GM19328 (cell line): ENCODE measurements at regions not wholly inside any gene's neighbourhood (a gene's known extent, or its start where the extent isn't known, plus 50 kb on each side); places are given as distances from the start of the nearest gene placed in this dataset.

Source experiments
- ATAC-seq: cut with Tn5 transposase; IDR thresholded peaks from one replicate; pipeline ENCODE4 v1.9.1; 2021; ENCODE audit warnings: mild to moderate bottlenecking, moderate library complexity; ENCODE audit not compliant: unreplicated experiment

DNA sequence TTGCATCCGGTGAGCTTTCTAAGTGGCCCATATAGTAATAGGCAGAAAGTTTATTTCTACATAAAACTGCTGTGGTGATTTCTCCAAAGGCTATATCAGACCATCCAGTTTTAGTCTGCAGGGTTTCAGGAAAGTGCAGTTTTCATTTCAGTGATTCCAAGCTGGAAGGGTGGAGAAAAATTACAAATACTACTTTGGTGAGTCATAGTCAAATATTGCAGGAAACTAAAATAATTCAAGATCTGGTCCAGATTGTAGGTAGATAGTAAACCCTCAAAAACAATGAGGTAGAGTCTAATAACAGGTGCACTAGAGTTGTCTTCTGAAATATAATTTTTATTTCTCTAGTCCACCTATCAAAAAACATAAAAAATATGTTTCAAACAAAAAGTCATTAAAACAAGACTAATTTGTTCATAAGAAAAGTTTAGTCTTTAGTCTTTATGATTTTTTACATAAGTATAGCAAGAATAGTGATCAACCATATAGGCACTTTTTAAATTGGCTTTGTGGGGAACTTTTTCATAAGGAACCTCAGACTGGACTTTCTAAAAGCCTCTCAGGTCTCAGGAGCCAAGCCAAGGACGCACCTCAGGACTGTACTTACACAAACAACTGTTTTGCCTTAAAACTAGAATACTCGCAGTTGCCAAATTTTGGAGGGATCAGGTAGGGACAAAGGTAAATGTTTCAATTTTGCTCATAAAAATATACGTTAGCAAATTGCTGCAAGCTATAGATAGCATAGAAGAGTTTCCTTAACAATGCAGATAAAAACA lies 101.8 kb upstream of the TLR3 start:
- no peak for ATAC-seq

- ATAC-seq, result no peak
Measured at GRCh38 chr4:185969657-185970056, 99.3 kb upstream of the TLR3 start.

DNA sequence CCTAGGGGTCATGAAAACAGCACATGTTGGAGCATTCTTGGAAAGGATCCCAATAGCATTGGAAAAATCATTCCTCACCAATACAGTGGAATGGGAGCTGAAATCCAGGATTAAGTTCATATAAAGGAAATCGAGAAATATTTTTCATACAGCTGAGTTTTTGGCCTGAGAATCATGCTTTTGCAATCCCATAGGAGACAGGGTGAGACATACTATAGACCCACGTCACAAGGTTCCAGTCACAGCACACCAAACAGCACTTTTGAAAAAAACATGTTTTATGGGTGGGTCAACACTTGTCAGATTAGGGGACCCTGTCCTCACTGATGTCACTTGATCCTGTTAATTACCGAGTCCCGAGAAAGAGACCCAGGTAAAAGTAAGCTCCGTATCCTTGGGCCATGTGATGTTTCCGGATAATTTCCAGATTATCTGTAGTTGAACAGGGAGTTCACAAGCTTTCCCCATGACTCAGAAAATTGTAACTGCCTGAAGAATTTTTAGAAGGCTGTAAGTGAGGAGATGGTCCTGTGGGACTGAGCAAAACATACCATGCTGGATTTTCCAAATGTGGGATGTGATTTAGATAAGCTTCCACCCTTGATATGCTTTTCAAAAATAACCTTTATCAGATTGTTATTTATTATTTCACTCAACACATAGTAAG lies 80.9 kb upstream of the TLR3 start:
- ATAC-seq, result no peak

DNA sequence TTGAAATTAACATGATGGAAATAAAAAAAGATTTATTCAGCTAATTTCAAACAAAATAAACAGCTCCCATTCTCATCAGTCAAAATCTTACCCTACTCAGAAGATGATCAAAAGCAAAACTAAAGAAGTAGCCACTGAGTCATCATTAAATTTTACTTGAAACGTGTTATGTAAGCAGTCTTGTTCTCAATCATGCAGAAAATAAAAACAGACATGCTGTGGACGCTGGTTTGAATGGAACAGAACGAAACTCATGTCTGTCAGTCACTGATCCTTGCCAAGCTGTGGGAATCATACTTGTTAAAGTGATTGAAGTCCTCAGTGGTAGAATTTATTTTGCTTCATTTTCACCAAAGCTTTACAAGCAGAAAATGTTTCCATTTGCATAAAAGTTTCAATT lies 77.2 kb upstream of the TLR3 start:
- no peak for ATAC-seq

DNA sequence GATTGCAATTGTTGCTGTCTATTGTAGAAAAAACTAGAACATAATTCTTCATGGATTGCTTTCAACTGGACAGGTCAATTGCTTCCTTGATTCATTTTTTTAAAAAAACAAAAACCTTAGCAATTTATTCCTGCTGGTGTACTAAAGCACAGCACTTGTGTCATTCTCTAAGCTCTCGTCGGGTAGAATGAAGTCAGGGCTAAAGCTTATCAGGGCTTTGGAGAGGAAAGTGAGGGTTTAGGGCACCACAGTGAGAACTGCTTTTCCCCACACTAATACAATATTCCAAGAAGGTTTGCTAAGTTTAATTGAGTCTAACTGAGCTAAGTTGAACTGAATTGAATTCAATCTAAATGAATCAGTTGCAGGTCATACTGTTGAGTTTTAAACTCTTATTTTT lies 76.4 kb upstream of the TLR3 start:
- no peak for ATAC-seq

- no peak for ATAC-seq
Measured at GRCh38 chr4:185993328-185993973, 75.5 kb upstream of the TLR3 start.

GRCh38 chr4:185994750-185995149 lies 74.2 kb upstream of the TLR3 start:
- ATAC-seq, result no peak

GRCh38 chr4:185995665-185996064 lies 73.3 kb upstream of the TLR3 start:
- ATAC-seq, result no peak

- ATAC-seq, result no peak
Measured at GRCh38 chr4:185997296-185997695, 71.7 kb upstream of the TLR3 start.

DNA sequence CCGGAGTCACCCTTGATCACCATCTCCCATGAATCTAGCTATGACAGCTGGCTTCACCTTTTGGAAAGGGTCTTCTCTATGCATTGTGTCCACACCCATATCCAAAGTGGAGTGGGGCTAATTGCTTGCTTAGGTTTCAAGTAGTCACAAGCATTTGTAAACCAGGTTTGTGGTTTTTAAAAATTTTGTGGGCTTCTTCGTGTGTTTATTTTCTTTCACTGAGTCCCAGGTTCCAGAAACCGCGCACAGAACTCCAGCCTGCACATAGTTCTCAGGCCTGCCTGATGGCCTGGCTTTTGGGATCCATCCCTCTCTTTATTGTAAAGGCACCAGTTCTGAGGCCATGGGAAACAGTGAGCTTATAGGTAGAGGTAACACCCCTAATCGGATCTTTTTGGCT lies 70.2 kb upstream of the TLR3 start:
- ATAC-seq, result no peak

DNA sequence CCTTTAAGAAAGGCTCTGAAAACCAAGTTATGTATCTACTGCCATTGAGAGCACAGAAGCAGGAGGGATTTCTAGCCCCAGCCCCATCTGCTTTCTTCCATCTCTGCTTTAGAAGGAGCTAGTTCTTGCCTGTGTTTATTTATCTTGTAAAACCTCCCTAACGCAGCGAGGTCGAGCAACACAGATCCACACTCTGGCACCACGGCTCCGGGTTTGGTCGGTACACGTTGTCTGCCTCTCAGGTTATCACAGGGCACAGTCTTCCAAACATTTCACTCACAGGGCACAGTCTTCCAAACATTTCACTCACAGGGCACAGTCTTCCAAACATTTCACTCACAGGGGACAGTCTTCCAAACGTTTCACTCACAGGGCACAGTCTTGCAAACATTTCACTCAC lies 69.7 kb upstream of the TLR3 start:
- ATAC-seq, result no peak

GRCh38 chr4:186002853-186003252 lies 66.1 kb upstream of the TLR3 start:
- no peak for ATAC-seq

- no peak for ATAC-seq
Measured at GRCh38 chr4:186003746-186004145, 65.2 kb upstream of the TLR3 start.

GRCh38 chr4:186008057-186008456 lies 60.9 kb upstream of the TLR3 start:
- ATAC-seq, result no peak

GRCh38 chr4:186009976-186010375 lies 59.0 kb upstream of the TLR3 start:
- no peak for ATAC-seq

DNA sequence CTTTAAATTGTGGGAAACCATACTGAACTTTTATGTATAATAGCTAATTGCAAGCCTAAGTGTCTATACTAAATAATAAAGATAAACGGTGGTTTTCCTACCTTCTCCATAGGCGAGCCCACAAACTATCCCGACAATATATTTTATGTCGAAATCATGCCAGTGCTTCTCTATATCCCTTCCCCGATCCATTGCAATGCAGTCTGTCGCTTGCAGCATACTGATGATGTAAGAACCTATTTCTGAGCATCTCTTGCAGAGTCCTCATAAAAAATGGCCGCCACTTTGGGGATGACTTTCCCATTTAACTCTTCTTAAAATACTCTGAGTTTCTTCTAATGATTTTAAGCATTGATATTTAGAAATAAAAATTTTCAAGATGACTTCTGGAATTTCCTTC lies 58.1 kb upstream of the TLR3 start:
- no peak for ATAC-seq

GRCh38 chr4:186012071-186012470 lies 56.9 kb upstream of the TLR3 start:
- ATAC-seq, result no peak

DNA sequence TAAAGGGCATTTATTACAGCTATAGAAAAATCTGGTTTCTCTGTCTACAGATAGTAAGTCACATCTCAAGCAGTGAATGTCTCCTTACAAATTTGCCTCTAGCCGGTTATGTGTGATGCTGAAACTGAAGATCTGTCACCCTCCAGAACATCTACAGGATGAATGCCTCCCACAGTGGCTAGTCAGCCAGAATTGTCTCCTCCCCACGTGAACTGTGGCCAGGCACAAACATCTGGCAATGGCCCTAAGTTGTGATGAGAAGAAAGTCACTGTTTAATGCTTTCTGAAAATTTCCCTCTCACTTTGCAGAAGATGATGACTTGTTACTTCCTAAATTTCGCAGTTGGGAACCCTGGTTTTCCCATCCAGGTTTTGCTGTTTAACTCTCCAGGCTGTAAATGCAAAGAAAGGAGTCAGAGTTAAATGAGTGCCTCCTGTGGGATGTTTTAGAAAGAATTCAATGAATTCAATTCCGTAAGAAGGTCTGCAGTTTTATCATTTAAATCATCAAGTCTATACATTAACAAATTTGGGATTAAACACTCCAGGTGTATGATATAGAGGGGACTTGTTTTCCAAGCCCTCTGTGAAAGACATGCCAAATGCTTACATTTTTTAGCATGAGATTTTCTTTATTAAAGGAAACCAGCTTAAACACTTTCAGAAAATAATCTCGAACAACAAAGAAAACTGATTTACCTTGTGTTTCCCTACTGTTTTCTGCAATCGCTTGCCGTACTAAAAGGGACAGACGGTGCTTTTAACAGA lies 55.4 kb upstream of the TLR3 start:
- no peak for ATAC-seq

DNA sequence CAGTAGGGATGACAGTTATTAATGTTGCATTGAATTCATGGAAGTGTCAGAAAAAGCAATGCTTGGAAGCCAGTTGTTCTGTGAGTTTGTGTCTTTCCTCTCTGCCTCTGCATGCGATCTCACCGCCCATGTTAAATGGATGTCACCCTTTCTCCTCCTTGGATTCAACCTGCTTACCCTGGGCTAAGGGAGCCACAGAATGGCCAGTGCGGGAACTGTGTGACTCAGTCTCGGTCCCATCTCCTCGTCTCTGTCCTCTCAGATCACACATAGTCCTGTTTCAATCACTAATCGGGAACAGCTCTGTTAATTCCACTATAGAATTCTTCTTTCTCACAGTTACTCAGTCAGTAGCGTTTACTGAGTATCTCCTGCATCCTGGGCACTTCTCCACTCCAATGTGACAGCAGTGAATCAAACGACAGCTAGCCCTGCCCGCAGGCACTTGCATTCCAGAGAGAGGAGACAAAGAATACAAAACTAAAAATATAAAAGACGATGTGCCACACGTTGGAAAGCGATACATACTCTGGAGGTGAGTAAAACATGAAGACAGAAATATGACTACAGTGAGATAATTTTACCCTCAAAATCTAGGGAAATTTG lies 53.6 kb upstream of the TLR3 start:
- no peak for ATAC-seq

DNA sequence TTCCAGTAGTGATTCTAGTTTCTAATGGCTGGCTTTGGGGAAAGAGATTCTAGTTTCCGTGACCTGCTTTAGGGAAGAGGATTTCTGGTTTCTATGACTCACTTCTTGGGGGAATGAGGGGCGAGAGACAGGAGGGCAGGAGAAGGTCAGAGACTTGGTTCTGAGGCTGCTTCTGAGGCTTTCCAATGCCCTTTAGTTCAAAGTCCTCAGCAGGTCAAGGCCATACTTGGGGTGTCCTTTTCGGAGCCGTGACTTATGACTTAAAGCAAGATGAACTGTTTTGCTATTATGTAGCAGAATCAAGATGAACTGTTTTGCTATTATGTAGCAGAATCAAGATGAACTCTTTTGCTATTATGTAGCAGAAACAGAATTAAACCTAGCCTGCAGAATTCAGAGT lies 52.2 kb upstream of the TLR3 start:
- ATAC-seq, result no peak

DNA sequence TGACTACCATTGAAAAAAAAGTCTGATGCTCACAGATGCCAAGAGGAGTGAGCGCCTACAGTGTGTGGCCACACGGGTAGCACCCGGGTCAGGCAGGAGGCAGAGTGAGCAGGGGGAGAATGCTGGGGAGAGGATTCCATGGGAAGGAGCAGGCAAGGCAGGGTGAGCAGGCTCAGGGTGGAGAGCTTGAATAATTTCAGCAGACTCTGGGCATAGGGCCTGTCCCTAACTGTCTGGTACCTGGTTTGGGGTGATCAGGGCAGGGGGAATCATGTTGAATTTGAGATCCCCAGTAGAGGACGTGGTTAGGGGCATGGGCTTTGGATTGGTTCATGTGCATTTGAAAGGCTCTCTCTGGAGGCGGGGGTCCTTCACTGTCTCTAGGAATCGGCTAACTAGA lies 51.2 kb upstream of the TLR3 start:
- ATAC-seq, result no peak
